ENCODE measurements at regions not wholly inside any gene's neighbourhood (a gene's known extent, or its start where the extent isn't known, plus 50 kb on each side); places are given as distances from the start of the nearest gene placed in this dataset.

GRCh38 chrX:16240231-16240905, 73.1 kb downstream of the MAGEB17 start:
- TF ChIP-seq CTCF (IDR thresholded peaks at IDR 0.05) (no peak), POLR2A (IDR thresholded peaks at IDR 0.05) (no peak)

Measured in esophagus squamous epithelium (tissue), 4 donors.